AG04450 (cell line): ENCODE measurements at regions not wholly inside any gene's neighbourhood (a gene's known extent, or its start where the extent isn't known, plus 50 kb on each side); places are given as distances from the start of the nearest gene placed in this dataset.

Experiments
- CTCF ChIA-PET: fragments of 300-600, 350-600 bp; formaldehyde crosslinking; extraction: SDS; loops from one replicate; lab custom pipeline; 2022; ENCODE audit warnings: antibody characterized with exemption, inconsistent platforms; lab: Charles Lee
- POLR2A ChIA-PET: fragments of 350-600 bp; formaldehyde crosslinking; extraction: SDS; loops from one replicate; lab custom pipeline; 2021; ENCODE audit warnings: antibody characterized with exemption, inconsistent platforms; lab: Yijun Ruan, JAX
- DNase-seq: peaks from one replicate; pipeline ENCODE4 v3.0.0-alpha.2; 2011; ENCODE audit warnings: low read depth, low spot score
- H3K27ac ChIP-seq: one replicate; pipeline ENCODE4 v1.5.1; 2012; ENCODE audit warnings: low read depth, low read length, control low read depth
- H3K27me3 ChIP-seq: one replicate; pipeline ENCODE4 v1.6.0; 2012; ENCODE audit warnings: low read length; ENCODE audit not compliant: control insufficient read depth, insufficient read depth
- H3K4me3 ChIP-seq: 2 replicates; pipeline ENCODE4 v1.5.1; 2011; ENCODE audit warnings: mild to moderate bottlenecking, low read depth, low read length, control low read depth
- H3K9me3 ChIP-seq: 2 replicates; pipeline ENCODE4 v1.5.1; 2012; ENCODE audit warnings: low read length; ENCODE audit not compliant: control insufficient read depth, insufficient read depth
- CTCF ChIP-seq: IDR thresholded peaks from 2 replicates; pipeline ENCODE4 v1.5.1; 2011; ENCODE audit warnings: low read depth, low read length, control low read depth, inconsistent platforms

DNA sequence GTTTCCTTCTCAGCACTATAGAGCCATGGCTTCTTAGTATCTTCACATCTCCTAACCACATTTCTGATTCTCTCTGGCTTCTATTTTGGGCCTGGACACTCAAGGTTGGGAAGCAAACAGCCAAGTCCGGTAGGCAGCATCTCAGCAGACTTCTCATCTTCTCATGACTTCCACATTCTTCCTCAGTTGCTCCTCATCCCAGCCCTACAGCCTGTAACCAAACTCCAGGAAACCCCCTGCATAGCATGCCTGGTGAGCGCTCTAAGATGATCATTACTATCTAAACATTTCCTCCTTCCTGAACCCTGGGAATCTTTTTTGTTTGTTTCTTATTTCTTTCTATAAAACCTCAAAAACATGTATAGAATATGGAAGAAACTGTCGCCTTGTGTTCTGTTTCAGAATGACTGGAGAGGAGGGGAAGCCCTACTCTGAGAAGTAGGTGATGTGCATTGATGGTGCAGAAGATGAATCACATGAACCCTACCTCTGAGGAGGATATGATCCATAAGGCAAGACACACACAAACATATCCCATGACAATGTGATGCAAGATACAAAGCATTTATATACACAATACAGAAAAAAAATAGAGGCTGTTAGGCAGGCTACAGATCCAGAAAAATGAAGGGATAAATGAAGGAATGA is 219.8 kb upstream of the GYPA start:
- no peak for DNase-seq
- H3K9me3 ChIP-seq = no peaks in the 10 kb centered on the region
- no peak for TF ChIP-seq CTCF
- POLR2A ChIA-PET = no interaction called here
- H3K27ac ChIP-seq = no peak overlapping the region
- peaks cover 22% of the 10 kb centered on the region for H3K27me3 ChIP-seq
- CTCF ChIA-PET = no interaction called here
- H3K4me3 ChIP-seq = no peak overlapping the region

- no peaks in the 10 kb centered on the region for H3K9me3 ChIP-seq
- no peak overlapping the region for H3K4me3 ChIP-seq
- no peak for TF ChIP-seq CTCF
- ChIA-PET CTCF (no interaction called here), POLR2A (no interaction called here)
- H3K27ac ChIP-seq = no peak overlapping the region
- DNase-seq = no peak
- peaks cover 20% of the 10 kb centered on the region for H3K27me3 ChIP-seq
Measured at GRCh38 chr4:144362366-144362765, 221.8 kb upstream of the GYPA start.

- TF ChIP-seq CTCF = no peak
- ChIA-PET CTCF (no interaction called here), POLR2A (no interaction called here)
- no peak overlapping the region for H3K4me3 ChIP-seq
- H3K9me3 ChIP-seq = no peaks in the 10 kb centered on the region
- H3K27me3 ChIP-seq = peaks cover 16% of the 10 kb centered on the region
- H3K27ac ChIP-seq = no peak overlapping the region
- no peak for DNase-seq
Measured at GRCh38 chr4:144363890-144364289, 223.4 kb upstream of the GYPA start.

DNA sequence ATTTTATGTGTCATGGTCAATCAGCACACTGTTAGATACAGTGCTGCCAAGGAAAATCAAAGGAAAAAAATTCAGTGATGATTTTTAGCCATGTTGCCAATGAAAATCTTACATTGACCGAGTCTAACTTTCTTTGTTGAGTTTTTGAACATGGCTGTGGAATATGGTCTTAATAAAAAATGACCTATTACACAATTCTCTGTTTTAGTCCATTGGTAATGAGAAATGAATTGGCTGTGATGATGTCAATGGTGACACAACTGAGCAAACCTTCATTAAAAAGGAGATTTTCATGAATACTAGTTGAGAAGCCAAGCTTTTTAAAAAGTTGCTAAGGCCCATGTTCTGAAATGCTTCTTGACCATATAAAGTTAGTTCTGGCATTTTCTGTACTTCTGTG is 225.9 kb upstream of the GYPA start:
- H3K27ac ChIP-seq = no peak overlapping the region
- no peak for TF ChIP-seq CTCF
- peaks cover 6% of the 10 kb centered on the region for H3K27me3 ChIP-seq
- POLR2A ChIA-PET = no interaction called here
- H3K9me3 ChIP-seq = no peaks in the 10 kb centered on the region
- CTCF ChIA-PET = no interaction called here
- no peak for DNase-seq
- no peak overlapping the region for H3K4me3 ChIP-seq

DNA sequence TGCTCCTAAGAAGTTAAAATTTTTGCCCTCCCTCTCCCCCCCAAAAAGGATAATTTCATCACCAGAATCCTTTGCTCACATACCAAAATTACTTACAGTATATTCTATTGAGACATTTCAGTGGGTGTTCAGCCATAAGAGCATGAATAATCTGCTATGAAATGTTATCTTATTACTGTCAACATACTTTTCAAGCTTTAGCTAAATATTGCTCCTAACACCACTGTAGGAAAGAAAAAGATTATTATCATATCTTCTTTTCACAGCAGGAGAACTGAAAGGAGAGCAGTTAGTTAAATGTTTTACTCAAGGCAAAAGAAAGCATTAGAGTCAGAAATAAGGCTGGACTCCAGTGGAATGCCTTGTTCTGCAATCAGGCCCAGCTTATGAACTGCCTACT is 231.0 kb upstream of the GYPA start:
- H3K4me3 ChIP-seq = no peak overlapping the region
- H3K27me3 ChIP-seq = no peaks in the 10 kb centered on the region
- CTCF ChIA-PET = no interaction called here
- DNase-seq = no peak
- POLR2A ChIA-PET = no interaction called here
- no peak for TF ChIP-seq CTCF
- H3K9me3 ChIP-seq = no peaks in the 10 kb centered on the region
- H3K27ac ChIP-seq = no peak overlapping the region
